C4-2B (cell line): ENCODE measurements at regions not wholly inside any gene's neighbourhood (a gene's known extent, or its start where the extent isn't known, plus 50 kb on each side); places are given as distances from the start of the nearest gene placed in this dataset.

Experiments used
- CTCF ChIP-seq: fragments of 450-650 bp; conservative IDR thresholded peaks from 2 replicates; pipeline ENCODE4 v1.5.1; 2017; ENCODE audit warnings: mild to moderate bottlenecking
- ZFX ChIP-seq: fragments of 450-650 bp; IDR thresholded peaks from 2 replicates; pipeline ENCODE4 v1.6.1; 2017

GRCh38 chrX:747176-747575, 116.6 kb downstream of the SHOX start:
- TF ChIP-seq CTCF (no peak), ZFX (no peak)
